ENCODE measurements at regions not wholly inside any gene's neighbourhood (a gene's known extent, or its start where the extent isn't known, plus 50 kb on each side); places are given as distances from the start of the nearest gene placed in this dataset.

- TF ChIP-seq, protein P1, sequence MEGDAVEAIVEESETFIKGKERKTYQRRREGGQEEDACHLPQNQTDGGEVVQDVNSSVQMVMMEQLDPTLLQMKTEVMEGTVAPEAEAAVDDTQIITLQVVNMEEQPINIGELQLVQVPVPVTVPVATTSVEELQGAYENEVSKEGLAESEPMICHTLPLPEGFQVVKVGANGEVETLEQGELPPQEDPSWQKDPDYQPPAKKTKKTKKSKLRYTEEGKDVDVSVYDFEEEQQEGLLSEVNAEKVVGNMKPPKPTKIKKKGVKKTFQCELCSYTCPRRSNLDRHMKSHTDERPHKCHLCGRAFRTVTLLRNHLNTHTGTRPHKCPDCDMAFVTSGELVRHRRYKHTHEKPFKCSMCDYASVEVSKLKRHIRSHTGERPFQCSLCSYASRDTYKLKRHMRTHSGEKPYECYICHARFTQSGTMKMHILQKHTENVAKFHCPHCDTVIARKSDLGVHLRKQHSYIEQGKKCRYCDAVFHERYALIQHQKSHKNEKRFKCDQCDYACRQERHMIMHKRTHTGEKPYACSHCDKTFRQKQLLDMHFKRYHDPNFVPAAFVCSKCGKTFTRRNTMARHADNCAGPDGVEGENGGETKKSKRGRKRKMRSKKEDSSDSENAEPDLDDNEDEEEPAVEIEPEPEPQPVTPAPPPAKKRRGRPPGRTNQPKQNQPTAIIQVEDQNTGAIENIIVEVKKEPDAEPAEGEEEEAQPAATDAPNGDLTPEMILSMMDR (IDR thresholded peaks at IDR 0.05): no peak
- TF ChIP-seq TFCP2L1 (CRISPR knock-in tag; IDR thresholded peaks at IDR 0.05) (no peak), HOXB5 (CRISPR knock-in tag; IDR thresholded peaks at IDR 0.05) (no peak), RARB (CRISPR knock-in tag; IDR thresholded peaks at IDR 0.05) (no peak), JUN (IDR thresholded peaks at IDR 0.05) (no peak), GATA3 (IDR thresholded peaks at IDR 0.05; ENCODE audit: borderline replicate concordance) (no peak), NFE2L2 (conservative IDR thresholded peaks at IDR 0.05; ENCODE audit: low read length) (no peak), KDM5A (IDR thresholded peaks at IDR 0.05) (no peak)
- TF ChIP-seq, protein P2, sequence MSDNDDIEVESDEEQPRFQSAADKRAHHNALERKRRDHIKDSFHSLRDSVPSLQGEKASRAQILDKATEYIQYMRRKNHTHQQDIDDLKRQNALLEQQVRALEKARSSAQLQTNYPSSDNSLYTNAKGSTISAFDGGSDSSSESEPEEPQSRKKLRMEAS (IDR thresholded peaks at IDR 0.05): no peak
- no peak overlapping the region for H3K4me2 ChIP-seq
- no peak overlapping the region for H3K4me3 ChIP-seq
- DNase-seq (ENCODE audit: low read depth in 1 of 2, low spot score in 1 of 2) (no peak), ATAC-seq (no peak), FAIRE-seq (no peak)
- no peaks in the 10 kb centered on the region for H3K9me3 ChIP-seq
- H3K27ac ChIP-seq: no peak overlapping the region
- no peaks in the 10 kb centered on the region for H3K4me1 ChIP-seq
- ChIA-PET POLR2A (no interaction called here), CTCF (no interaction called here)
- 0% methylated on average over 1 of the region's 1 CpG for WGBS (ENCODE audit: missing lambda C conversion rate)
These were observed 95.9 kb upstream of the DLGAP1 start for GRCh38 chr18:4551001-4551360.

DNA sequence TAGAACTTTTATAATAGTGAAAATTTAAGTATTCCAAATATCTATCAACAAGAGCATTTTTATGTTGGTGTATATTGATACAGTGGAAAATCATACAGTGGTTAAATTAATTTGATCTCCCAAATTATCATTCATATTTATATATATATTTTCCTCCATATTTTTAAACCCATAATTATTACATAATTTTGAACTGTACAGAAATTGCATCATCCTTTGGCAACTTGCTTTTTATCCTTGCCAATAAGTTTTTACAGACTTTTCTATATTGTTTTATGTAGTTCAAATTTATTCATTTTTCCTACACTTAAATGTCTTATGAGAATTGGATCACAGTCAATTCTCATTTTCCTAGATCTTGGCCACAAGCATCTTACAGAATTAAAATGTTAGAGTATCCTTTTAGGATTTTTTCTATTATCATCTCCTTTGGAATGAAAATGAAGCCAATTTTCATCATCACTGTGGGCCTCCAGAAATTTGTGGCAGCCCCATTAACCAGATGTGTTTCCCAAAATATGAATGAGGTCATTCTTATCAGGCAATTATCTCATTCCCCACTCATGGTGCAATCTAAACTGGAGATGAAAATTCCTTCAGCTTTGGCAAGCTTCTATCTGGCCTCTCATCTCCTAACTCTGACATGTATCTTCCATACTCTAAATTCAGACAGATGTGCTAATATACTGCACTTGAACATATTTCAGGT is 94.2 kb upstream of the DLGAP1 start:
- no peak overlapping the region for H3K4me3 ChIP-seq
- ATAC-seq: no peak

DNA sequence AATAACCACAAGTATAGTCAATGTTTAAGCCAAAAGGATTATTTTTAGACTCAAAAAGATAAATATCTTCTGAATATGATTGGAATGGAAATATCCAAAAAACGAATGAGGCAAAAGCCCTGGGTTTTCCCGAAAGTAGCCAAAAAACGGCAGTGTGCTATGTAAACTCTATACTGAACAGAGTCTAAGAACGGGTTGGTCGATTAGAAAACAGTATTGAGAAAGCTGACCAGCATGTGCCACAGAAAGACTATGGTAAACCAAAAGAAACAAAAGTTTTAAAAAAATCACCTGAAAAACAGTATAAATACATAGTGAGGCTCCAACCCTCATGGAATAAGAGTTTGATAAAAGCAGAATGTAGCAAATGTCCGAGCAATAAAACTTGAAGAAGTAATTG is 92.0 kb upstream of the DLGAP1 start:
- ChIA-PET POLR2A (no interaction called here), CTCF (no interaction called here)
- WGBS (ENCODE audit: missing lambda C conversion rate): under 1% methylated on average over 6 of the region's 6 CpGs
- DNase-seq (ENCODE audit: low read depth in 1 of 2, low spot score in 1 of 2) (no peak), FAIRE-seq (no peak), ATAC-seq (no peak)
- no peak overlapping the region for H3K27ac ChIP-seq
- H3K4me1 ChIP-seq: no peaks in the 10 kb centered on the region
- H3K4me3 ChIP-seq: no peak overlapping the region
- H3K9me3 ChIP-seq: no peaks in the 10 kb centered on the region
- TF ChIP-seq NR3C1 (IDR thresholded peaks at IDR 0.05) (no peak), ESRRA (IDR thresholded peaks at IDR 0.05; ENCODE audit: borderline replicate concordance, low read length) (no peak), EHF (CRISPR knock-in tag; IDR thresholded peaks at IDR 0.05) (no peak), EHMT2 (IDR thresholded peaks at IDR 0.05; ENCODE audit: low read depth) (no peak)
- H3K4me2 ChIP-seq: no peak overlapping the region

More for the DNA sequence above, 94.2 kb upstream of the DLGAP1 start:
- no peaks in the 10 kb centered on the region for H3K4me1 ChIP-seq
- H3K4me2 ChIP-seq: no peak overlapping the region
- DNase-seq (ENCODE audit: low read depth in 1 of 2, low spot score in 1 of 2): no peak
- no peak for TF ChIP-seq JUN (IDR thresholded peaks at IDR 0.05)
- TF ChIP-seq HOXA7 (CRISPR knock-in tag; IDR thresholded peaks at IDR 0.05): no peak
- TF ChIP-seq GATA3 (IDR thresholded peaks at IDR 0.05; ENCODE audit: borderline replicate concordance): no peak
- no peak for TF ChIP-seq POLR2AphosphoS2 (conservative IDR thresholded peaks at IDR 0.05; ENCODE audit: low read length)
- no peak for TF ChIP-seq FOXS1 (CRISPR knock-in tag; IDR thresholded peaks at IDR 0.05)
- TF ChIP-seq NR3C1 (IDR thresholded peaks at IDR 0.05): no peak
- TF ChIP-seq, protein P2 (IDR thresholded peaks at IDR 0.05): no peak
- TF ChIP-seq POLR2A (IDR thresholded peaks at IDR 0.05; ENCODE audit: low read length): no peak
- TF ChIP-seq FOSL2 (IDR thresholded peaks at IDR 0.05): no peak
- no peak for TF ChIP-seq FOSL2 (CRISPR knock-in tag; IDR thresholded peaks at IDR 0.05)
- TF ChIP-seq KDM5A (IDR thresholded peaks at IDR 0.05): no peak
- ChIA-PET POLR2A (no interaction called here), CTCF (no interaction called here)
- no peaks in the 10 kb centered on the region for H3K9me3 ChIP-seq
- H3K27ac ChIP-seq: no peak overlapping the region
- FAIRE-seq: no peak

DNA sequence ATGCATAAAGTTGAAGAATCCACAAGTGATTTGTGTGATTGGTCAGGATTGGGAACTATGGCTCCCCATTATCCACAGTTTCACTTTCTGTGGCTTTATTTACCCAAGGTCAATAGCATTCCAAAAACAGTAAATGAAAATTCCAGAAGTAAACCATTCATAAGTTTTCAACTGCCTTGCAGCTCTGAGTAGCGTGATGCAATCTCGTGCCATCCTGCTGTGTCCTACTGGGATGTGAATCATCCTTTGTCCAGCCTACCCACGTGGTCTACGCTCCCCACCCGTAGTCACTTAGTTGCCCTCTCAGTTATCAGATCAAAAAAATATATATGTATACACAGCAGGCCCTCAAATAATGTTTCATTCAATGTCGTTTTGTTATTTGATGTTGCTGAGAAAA is 89.0 kb upstream of the DLGAP1 start:
- ChIA-PET CTCF (no interaction called here), POLR2A (no interaction called here)
- no peak for ATAC-seq
- 0% methylated on average over 6 of the region's 6 CpGs for WGBS (ENCODE audit: missing lambda C conversion rate)
- Histone ChIP-seq H3K27ac (no peak overlapping the region), H3K4me3 (no peak overlapping the region), H3K9me3 (no peaks in the 10 kb centered on the region), H3K4me1 (no peaks in the 10 kb centered on the region), H3K4me2 (peak overlapping the region; percentile 23; the same call in 1 of the 3 replicates)
- TF ChIP-seq RNF2 (IDR thresholded peaks at IDR 0.05; ENCODE audit: borderline replicate concordance, low read depth) (no peak), NFE2L2 (conservative IDR thresholded peaks at IDR 0.05; ENCODE audit: low read length) (no peak), BCL3 (IDR thresholded peaks at IDR 0.05) (no peak), CBX2 (IDR thresholded peaks at IDR 0.05; ENCODE audit: borderline replicate concordance, low read depth) (no peak), RARB (CRISPR knock-in tag; IDR thresholded peaks at IDR 0.05) (no peak), CEBPB (IDR thresholded peaks at IDR 0.05) (no peak), NR3C1 (IDR thresholded peaks at IDR 0.05) (no peak), CBX8 (IDR thresholded peaks at IDR 0.05) (no peak), SREBF2 (IDR thresholded peaks at IDR 0.05) (no peak), TFCP2L1 (CRISPR knock-in tag; IDR thresholded peaks at IDR 0.05) (no peak), ESRRA (IDR thresholded peaks at IDR 0.05; ENCODE audit: borderline replicate concordance, low read length) (no peak), PHF8 (IDR thresholded peaks at IDR 0.05; ENCODE audit: borderline replicate concordance, low read depth) (no peak), MAZ (IDR thresholded peaks at IDR 0.05; ENCODE audit: borderline replicate concordance, low read depth, low read length) (no peak), SMC3 (IDR thresholded peaks at IDR 0.05) (no peak)
- TF ChIP-seq, protein P3, sequence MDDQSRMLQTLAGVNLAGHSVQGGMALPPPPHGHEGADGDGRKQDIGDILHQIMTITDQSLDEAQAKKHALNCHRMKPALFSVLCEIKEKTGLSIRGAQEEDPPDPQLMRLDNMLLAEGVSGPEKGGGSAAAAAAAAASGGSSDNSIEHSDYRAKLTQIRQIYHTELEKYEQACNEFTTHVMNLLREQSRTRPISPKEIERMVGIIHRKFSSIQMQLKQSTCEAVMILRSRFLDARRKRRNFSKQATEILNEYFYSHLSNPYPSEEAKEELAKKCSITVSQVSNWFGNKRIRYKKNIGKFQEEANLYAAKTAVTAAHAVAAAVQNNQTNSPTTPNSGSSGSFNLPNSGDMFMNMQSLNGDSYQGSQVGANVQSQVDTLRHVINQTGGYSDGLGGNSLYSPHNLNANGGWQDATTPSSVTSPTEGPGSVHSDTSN (IDR thresholded peaks at IDR 0.05): no peak
- peak in 1 of 2 experiments; percentile 4 for DNase-seq (ENCODE audit: low read depth in 1 of 2, low spot score in 1 of 2)
- FAIRE-seq: no peak

Data from A549 (cell line).